Caco-2 (cell line): ENCODE measurements at regions not wholly inside any gene's neighbourhood (a gene's known extent, or its start where the extent isn't known, plus 50 kb on each side); places are given as distances from the start of the nearest gene placed in this dataset.

Experiments used
- BruUV-seq: library from RNA; stranded (reverse); fragments of 400-500 nt; replicated peaks from 2 replicates; lab custom pipeline; 2021; lab: Mats Ljungman, UMichigan
- CTCF ChIA-PET: fragments of 300-600 bp; sonication (Branson Sonifier 250); formaldehyde crosslinking; loops from one replicate; lab custom pipeline; 2022; ENCODE audit warnings: antibody characterized with exemption; lab: Charles Lee
- POLR2A ChIA-PET: fragments of 300-600 bp; sonication (Branson Sonifier 250); formaldehyde crosslinking; loops from one replicate; lab custom pipeline; 2022; ENCODE audit warnings: antibody characterized with exemption; lab: Charles Lee
- DNase-seq, 2 experiments: peaks; one replicate each; pipeline versions ENCODE4 v3.0.0 to v3.0.0-alpha.2; 2020 to 2022
- H3K27me3 ChIP-seq: replicated peaks from 2 replicates; pipeline ENCODE4 v1.6.0; 2011; ENCODE audit warnings: low read length; ENCODE audit not compliant: control insufficient read depth, insufficient read depth
- H3K36me3 ChIP-seq: 2 replicates; pipeline ENCODE4 v1.5.1; 2011; ENCODE audit warnings: low read length; ENCODE audit not compliant: control insufficient read depth, insufficient read depth
- H3K4me1 ChIP-seq: fragments of 250-450 bp; sonication (Bioruptor Pico); 2 replicates; pipeline ENCODE4 v1.5.1; 2020; ENCODE audit warnings: mild to moderate bottlenecking
- H3K4me3 ChIP-seq: 2 replicates; pipeline ENCODE4 v1.5.1; 2011; ENCODE audit warnings: low read depth, mild to moderate bottlenecking, control low read depth, low read length
- H3K9me3 ChIP-seq: fragments of 250-450 bp; sonication (Bioruptor Pico); 2 replicates; pipeline ENCODE4 v1.5.1; 2020; ENCODE audit warnings: mild to moderate bottlenecking, moderate library complexity
- H3K27ac Mint-ChIP-seq: one replicate; pipeline ENCODE4 v1.8.0; 2022; ENCODE audit warnings: mixed read lengths; ENCODE audit not compliant: unreplicated experiment
- H3K27me3 Mint-ChIP-seq: one replicate; pipeline ENCODE4 v1.8.0; 2022; ENCODE audit warnings: mixed read lengths; ENCODE audit not compliant: insufficient read depth, unreplicated experiment
- H3K36me3 Mint-ChIP-seq: one replicate; pipeline ENCODE4 v1.8.0; 2022; ENCODE audit warnings: mild to moderate bottlenecking, mixed read lengths; ENCODE audit not compliant: insufficient read depth, unreplicated experiment
- H3K4me1 Mint-ChIP-seq: one replicate; pipeline ENCODE4 v1.8.0; 2022; ENCODE audit warnings: low read depth, mixed read lengths; ENCODE audit not compliant: unreplicated experiment
- H3K4me3 Mint-ChIP-seq: one replicate; pipeline ENCODE4 v1.8.0; 2022; ENCODE audit warnings: mild to moderate bottlenecking, moderate library complexity, mixed read lengths; ENCODE audit not compliant: unreplicated experiment
- H3K9me3 Mint-ChIP-seq: one replicate; pipeline ENCODE4 v1.8.0; 2022; ENCODE audit warnings: mixed read lengths; ENCODE audit not compliant: unreplicated experiment
- intact Hi-C: fragments of 100-400 bp; cut with micrococcal nuclease; formaldehyde crosslinking; loops from one replicate; pipeline ENCODE4 v1.10.0; 2022; ENCODE audit not compliant: unreplicated experiment
- TF ChIP-seq, protein P1 (sequence below), 2 experiments: fragments of 200-600 bp in 1 of 2; IDR thresholded peaks; 1 replicate in 1 of 2; 2 replicates in 1 of 2; pipeline versions ENCODE4 v1.5.1 to v1.8.0; 2011 to 2022; ENCODE audit warnings: antibody characterized with exemption in 1 of 2, control low read depth in 1 of 2, inconsistent platforms in 1 of 2, low read depth in 1 of 2, low read length in 1 of 2, mild to moderate bottlenecking in 1 of 2, moderate library complexity in 1 of 2; ENCODE audit not compliant: insufficient read depth in 1 of 2, severe bottlenecking in 1 of 2, unreplicated experiment in 1 of 2

- POLR2A ChIA-PET, result no interaction called here
Observed at GRCh38 chr3:151544164-151544548, 83.3 kb upstream of the IGSF10 start.

GRCh38 chr3:151541178-151541577 is 80.3 kb upstream of the IGSF10 start:
- BruUV-seq, result no TSS peak
- H3K9me3 Mint-ChIP-seq, result no peaks in the 10 kb centered on the region
- intact Hi-C loops, result no loop called here
- peaks cover 6% of the 10 kb centered on the region for H3K4me1 Mint-ChIP-seq
- no peaks in the 10 kb centered on the region for H3K36me3 Mint-ChIP-seq
- H3K27me3 Mint-ChIP-seq, result no peaks in the 10 kb centered on the region
- peaks cover 8% of the 10 kb centered on the region for H3K4me1 ChIP-seq
- no peaks in the 10 kb centered on the region for H3K36me3 ChIP-seq
- DNase-seq, result no peak
- POLR2A ChIA-PET, result no interaction called here
- no peaks in the 10 kb centered on the region for H3K27me3 ChIP-seq
- CTCF ChIA-PET, result no interaction called here
- H3K4me3 ChIP-seq, result no peak overlapping the region
- no peak overlapping the region for H3K4me3 Mint-ChIP-seq
- H3K9me3 ChIP-seq, result no peaks in the 10 kb centered on the region
- H3K27ac Mint-ChIP-seq, result no peak overlapping the region
- TF ChIP-seq, protein P1, sequence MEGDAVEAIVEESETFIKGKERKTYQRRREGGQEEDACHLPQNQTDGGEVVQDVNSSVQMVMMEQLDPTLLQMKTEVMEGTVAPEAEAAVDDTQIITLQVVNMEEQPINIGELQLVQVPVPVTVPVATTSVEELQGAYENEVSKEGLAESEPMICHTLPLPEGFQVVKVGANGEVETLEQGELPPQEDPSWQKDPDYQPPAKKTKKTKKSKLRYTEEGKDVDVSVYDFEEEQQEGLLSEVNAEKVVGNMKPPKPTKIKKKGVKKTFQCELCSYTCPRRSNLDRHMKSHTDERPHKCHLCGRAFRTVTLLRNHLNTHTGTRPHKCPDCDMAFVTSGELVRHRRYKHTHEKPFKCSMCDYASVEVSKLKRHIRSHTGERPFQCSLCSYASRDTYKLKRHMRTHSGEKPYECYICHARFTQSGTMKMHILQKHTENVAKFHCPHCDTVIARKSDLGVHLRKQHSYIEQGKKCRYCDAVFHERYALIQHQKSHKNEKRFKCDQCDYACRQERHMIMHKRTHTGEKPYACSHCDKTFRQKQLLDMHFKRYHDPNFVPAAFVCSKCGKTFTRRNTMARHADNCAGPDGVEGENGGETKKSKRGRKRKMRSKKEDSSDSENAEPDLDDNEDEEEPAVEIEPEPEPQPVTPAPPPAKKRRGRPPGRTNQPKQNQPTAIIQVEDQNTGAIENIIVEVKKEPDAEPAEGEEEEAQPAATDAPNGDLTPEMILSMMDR (IDR thresholded peaks at IDR 0.05; ENCODE audit: insufficient read depth in 1 of 2, low read depth in 1 of 2, low read length in 1 of 2, severe bottlenecking in 1 of 2, unreplicated experiment in 1 of 2), result no peak

More at GRCh38 chr3:151544164-151544548, 83.3 kb upstream of the IGSF10 start:
- Mint-ChIP-seq H3K36me3 (no peaks in the 10 kb centered on the region), H3K27ac (peak overlapping the region; percentile 51), H3K9me3 (no peaks in the 10 kb centered on the region), H3K4me3 (no peak overlapping the region), H3K4me1 (peaks cover 6% of the 10 kb centered on the region), H3K27me3 (no peaks in the 10 kb centered on the region)
- no TSS peak for BruUV-seq
- CTCF ChIA-PET, result no interaction called here
- H3K4me3 ChIP-seq, result no peak overlapping the region
- no peaks in the 10 kb centered on the region for H3K36me3 ChIP-seq
- H3K9me3 ChIP-seq, result no peaks in the 10 kb centered on the region
- DNase-seq, result no peak
- H3K27me3 ChIP-seq, result no peaks in the 10 kb centered on the region
- TF ChIP-seq, protein P1 (IDR thresholded peaks at IDR 0.05; ENCODE audit: insufficient read depth in 1 of 2, low read depth in 1 of 2, low read length in 1 of 2, severe bottlenecking in 1 of 2, unreplicated experiment in 1 of 2), result no peak
- peaks cover 15% of the 10 kb centered on the region for H3K4me1 ChIP-seq
- intact Hi-C loops, result no loop called here

- DNase-seq, result no peak
- Histone ChIP-seq H3K9me3 (no peaks in the 10 kb centered on the region), H3K4me3 (no peak overlapping the region), H3K36me3 (no peaks in the 10 kb centered on the region), H3K27me3 (no peaks in the 10 kb centered on the region), H3K4me1 (peaks cover 8% of the 10 kb centered on the region)
- intact Hi-C loops, result no loop called here
- Mint-ChIP-seq H3K4me1 (peaks cover 6% of the 10 kb centered on the region), H3K9me3 (no peaks in the 10 kb centered on the region), H3K36me3 (no peaks in the 10 kb centered on the region), H3K27me3 (no peaks in the 10 kb centered on the region), H3K27ac (no peak overlapping the region), H3K4me3 (no peak overlapping the region)
- BruUV-seq, result no TSS peak
- POLR2A ChIA-PET, result no interaction called here
- CTCF ChIA-PET, result no interaction called here
- TF ChIP-seq, protein P1 (IDR thresholded peaks at IDR 0.05; ENCODE audit: insufficient read depth in 1 of 2, low read depth in 1 of 2, low read length in 1 of 2, severe bottlenecking in 1 of 2, unreplicated experiment in 1 of 2), result no peak
Observed at GRCh38 chr3:151539599-151539998, 78.7 kb upstream of the IGSF10 start.
